HG02973 (cell line): ENCODE measurements at regions not wholly inside any gene's neighbourhood (a gene's known extent, or its start where the extent isn't known, plus 50 kb on each side); places are given as distances from the start of the nearest gene placed in this dataset.
"Not testable (repeated sequence)": the region's sequence is repeated elsewhere in the genome, so short reads cannot be mapped to it uniquely, and the experiment has no call there.

Source experiments
- ATAC-seq: cut with Tn5 transposase; IDR thresholded peaks from one replicate; pipeline ENCODE4 v1.9.1; 2021; ENCODE audit warnings: moderate library complexity; ENCODE audit not compliant: unreplicated experiment

DNA sequence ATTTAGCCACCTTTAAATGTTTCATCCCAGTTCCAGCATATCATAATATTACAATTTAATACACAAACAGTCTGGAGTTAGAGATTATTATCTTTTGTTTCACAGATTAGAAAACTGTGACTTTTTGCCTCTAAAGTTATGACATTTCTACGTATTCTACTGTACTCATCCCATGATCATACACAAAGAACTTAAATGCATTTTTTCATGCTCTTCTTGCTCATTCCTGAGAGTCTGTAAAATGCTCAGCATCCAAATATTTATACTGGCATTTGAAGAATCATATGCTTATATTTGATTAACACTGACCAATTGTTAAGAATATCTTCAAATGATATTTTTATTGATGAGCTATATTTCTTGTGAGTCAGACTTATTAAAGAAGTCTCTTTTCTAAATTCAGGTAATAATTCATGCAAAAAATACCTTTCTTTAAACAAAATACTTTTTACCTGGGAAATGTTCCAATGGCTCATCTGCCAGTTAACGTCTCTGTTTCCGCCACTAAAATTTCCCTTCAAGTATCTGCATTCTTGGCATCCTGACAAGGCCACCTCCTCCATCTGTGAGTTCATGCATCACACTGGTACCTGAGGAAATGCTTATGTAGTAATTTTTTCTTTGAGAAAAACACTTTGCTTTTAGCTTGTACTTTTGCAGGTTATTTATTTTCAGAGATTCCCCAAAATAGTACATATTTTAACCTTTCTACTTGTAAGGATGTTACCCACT, 139.6 kb upstream of the RASA1 start:
- no peak for ATAC-seq

DNA sequence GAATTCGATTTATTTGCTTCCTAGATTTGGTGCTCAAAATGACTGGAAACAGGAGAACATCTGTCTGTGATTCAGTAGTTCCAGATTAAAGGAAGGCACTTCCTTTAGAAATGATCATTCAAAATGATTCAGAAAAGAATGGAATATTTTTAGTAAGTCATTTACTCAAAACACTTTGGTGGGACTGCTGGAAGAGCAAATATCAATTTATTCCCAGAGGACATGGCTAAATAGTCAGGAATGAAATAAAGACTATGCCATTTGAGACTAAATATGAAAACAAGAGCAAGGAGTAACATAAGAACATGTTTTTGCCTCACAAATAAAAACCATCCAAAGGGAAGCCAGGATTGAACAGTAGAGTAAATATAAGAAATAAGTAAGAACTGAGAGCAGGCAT, 138.6 kb upstream of the RASA1 start:
- no peak for ATAC-seq

DNA sequence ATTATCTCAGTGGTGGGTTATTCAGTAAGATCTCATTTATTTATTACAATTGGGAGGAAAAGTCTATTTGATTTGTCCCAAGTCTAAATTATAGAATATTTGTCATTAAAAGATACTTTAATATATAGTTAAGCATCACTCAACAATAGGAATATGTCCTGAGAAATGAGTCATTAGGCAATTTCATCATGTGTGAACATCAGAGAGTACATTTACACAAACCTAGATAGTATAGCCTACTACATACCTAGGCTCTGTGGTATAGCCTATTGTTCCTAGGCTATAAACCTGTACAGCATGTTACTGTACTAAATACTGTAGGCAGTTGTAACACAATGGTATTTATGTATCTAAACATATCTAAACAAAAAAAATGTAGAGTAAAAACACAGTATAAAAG, 135.0 kb upstream of the RASA1 start:
- no peak for ATAC-seq

DNA sequence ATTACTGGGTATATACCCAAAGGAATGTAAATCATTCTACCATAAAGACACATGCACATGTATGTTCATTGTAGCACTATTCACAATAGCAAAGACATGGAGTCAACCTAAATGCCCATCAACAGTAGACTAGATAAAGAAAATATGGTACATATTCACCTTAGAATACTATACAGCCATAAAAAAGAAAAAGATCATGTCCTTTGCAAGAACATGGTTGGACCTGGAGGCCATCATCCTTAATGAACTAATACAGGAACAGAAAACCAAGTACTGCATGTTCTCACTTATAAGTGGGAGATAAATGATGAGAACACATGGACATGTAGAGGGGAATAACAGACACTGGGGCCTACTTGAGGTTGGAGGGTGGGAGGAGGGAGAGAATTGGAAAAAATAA, 133.2 kb upstream of the RASA1 start:
- ATAC-seq: not testable (repeated sequence)

DNA sequence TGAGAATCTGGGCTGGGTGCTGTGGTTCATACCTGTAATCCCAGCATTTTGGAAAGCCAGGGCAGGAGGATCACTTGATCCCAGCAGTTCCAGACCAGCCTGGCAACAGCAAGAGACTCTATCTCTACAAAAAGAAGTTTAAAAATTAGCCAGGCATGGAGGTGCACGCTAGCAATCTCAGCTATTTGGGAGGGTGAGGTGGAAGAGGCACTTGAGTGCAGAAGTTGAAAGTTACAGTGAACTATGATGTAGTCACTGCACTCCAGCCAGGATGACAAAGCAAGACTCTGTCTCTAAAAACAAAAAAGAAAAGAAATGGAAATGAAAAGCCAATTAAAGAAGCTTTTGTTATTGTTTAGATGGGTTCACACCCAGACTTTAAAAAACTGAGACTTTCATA, 131.6 kb upstream of the RASA1 start:
- no peak for ATAC-seq

DNA sequence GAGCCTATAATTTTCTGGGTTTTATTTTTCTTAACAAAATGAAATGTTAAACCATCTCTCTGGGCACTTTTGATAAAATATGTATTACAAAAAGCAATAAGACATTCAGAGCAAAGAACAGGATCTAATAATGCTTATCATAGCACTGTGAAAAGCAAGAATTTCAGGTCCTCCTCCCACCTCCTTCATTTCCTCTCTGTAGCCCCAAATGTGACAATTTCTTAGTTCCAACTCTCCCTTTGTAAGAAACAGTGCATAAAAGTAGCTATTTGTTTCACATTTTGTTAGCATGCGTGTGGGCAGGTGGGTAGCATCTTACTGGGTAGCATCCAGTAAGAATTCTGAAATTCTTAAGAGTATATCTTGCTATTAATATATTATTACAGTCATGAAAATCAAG, 130.9 kb upstream of the RASA1 start:
- ATAC-seq: no peak

DNA sequence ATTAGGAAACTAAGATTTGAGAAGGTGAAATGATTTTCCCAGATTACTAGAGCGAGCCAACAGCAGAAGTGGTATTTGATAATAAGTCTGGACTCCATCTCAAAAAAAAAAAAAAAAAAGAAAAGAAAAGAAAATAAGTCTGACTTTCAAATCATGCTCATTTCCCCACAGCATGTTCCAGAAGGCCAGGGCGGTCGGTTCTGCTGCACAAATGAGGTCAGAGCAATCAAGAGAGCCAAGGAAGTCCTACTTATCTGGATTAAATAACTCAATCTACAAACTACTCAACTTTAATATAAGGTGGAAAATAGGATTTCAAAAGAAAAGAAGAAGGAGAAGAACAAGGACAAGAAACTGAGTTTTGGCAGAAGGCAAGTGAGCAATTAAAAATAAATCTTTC, 130.4 kb upstream of the RASA1 start:
- no peak for ATAC-seq

DNA sequence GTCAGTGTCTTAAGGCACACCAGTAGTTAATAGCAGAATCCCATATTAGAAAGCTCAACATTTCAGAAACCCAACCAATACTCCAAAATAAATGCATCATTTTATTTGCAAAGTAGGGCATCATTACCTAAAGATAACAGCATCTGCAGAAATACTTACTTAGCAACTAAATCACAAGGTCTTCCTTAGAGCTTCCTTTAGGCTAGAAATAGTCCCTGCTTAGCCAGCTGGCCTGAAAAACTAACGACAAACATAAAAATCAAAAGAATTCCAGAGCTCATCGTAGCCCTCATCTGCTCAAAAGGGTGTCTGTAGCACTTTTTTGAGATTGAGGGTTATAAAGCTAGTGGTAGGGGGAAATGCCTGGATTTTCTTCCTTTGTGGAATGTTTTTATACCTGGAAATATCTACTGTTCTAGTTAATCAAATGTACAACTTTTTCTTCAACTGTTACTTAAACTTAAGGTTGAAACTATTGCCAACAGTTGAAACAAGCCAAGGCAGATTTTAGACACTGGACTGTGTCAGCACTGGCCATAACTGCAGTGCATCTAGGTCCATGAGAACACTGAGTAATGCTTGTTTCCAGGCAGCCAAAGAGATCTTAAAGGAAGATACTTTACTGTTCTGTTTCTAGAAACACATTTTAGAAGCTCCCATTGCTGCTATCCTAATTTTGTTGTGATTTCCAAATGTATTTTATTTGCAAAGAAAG, 129.4 kb upstream of the RASA1 start:
- ATAC-seq: no peak

DNA sequence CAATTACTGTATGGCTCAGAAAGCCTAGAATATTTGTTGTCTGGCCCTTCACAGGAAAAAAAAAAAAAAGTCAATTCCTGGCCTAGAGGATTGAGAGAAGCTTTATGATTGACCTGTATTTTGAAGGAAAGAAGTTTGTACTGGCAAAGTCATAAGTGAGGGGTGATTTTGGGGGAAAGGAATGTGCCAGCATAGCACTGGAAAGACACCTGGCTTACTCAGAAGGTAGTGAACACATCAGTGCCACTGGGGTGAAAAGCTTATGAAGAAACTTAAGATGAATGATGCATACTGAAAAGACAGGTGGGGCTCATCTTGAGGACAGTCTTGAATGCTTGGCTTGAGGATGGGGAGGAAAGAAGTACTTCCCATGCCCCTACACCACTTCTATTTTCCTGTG, 127.9 kb upstream of the RASA1 start:
- ATAC-seq: no peak

DNA sequence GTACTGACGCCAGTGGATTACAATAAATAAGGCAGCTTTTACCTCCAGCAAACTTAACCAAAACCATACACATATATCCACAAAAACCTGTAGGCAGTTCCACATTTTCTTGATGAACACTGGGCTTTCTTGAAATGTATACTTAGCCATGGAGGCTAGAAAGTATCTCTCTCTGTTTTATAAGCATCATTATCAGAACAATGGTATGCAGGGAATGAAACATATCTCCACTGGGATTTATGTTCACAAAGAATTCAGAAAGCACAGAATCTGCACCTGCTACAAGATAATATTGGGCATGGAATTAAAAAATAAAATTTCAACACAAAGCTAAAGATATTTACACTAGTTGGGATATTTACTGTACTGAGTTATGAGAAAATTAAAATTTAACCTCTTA, 126.1 kb upstream of the RASA1 start:
- no peak for ATAC-seq

DNA sequence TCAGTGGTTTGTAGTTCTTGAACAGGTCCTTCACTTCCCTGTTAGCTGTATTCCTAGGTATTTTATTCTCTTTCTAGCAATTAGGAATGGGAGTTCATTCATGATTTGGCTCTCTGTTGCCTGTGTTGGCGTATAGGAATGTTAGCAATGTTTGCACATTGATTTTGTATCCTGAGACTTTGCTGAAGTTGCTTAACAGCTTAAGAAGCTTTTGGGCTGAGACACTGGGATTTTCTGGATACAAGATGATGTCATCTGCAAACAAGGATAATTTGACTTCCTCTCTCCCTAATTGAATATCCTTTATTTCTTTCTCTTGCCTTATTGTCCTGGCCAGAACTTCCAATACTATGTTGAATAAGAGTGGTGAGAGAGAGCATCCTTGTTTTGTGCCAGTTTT, 121.8 kb upstream of the RASA1 start:
- ATAC-seq: not testable (repeated sequence)

DNA sequence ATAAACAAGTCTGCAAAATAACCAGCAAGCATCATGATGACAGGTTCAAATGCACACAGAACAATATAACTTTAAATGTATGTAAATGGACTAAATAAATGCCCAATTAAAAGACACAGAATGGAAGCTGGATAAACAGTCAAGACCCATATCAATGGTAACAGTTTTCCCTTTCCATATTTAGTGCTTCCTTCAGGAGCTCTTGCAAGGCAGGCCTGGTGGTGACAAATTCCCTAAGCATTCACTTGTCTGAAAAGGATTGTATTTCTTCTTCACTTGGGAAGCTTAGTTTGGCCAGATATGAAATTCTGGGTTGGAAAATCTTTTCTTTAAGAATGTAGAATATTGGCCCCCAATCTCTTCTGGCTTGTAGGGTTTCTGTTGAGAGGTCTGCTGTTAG, 120.2 kb upstream of the RASA1 start:
- ATAC-seq: no peak

DNA sequence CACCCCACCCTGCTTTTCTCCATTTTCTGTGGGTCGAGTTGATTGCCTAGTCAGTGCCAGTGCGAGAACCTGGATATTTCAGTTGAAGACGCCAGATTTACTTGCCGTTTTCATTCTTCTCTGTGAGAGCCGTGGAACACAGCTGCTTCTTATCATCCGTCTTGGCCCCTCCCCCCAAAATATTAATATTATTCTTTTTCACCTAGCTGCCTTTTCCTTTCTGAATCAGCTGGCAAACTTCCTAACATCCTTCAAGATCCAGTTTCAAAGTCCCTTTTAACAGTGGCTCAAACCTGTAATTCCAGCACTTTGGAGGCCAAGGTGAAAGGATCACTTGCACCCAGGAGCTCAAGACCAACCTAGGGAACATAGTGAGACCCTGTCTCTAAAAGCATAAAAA, 117.1 kb upstream of the RASA1 start:
- ATAC-seq: no peak

DNA sequence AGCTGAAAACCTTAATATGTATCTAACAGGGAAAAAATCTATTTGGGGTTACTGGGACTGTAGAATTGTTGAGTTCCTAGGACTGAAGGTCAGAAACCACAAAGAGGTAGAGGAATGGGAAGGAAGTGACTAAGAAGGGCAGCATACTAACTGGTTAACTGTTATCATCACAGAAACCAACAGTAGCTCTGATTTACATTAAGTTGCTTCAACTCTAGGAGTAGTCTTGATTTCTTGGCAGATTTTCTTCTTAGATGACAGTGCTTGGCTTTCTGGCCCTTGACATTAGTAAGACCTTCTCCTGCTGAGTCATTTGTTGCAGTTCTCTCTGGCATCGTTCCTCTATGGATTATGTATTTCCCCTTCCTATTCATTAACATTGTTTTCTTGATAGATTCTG, 116.1 kb upstream of the RASA1 start:
- ATAC-seq: peak; percentile 83

DNA sequence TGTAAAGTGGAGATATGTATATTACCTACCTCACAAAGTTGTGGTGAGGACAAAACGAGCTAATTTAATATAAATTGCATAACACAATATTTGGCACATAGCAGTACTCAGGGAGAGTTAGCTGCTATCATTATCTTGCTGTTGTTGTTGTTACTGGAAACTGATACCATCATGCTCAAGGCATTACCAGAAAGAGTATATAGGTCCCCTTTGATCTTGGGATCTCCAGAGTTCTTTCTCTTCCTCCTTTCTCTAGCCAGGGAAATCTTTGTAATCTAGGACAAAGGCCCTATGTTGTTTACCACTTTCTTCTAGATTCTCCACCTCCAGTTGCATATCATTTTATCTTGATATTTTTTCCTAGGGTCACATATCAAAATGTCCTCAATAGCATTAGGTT, 114.8 kb upstream of the RASA1 start:
- ATAC-seq: no peak

DNA sequence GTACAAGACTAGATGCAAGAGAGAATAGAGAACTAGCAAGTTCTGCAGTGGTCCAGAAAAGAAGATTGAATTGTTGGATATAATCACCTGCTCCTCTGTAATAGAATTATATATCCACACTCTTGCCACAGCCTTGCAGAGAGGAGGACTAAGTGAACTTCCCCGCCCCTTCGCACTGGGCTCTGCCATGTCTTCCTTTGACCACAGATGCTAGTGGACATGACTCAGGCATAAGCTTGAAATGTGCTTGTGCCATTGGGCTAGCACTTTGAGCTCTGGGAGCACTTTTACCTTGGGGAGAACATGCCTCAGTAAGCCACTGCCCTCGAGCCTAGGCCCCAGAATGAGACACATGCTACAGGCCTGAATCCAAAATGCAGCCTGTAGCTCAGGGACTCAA, 113.5 kb upstream of the RASA1 start:
- ATAC-seq: no peak

DNA sequence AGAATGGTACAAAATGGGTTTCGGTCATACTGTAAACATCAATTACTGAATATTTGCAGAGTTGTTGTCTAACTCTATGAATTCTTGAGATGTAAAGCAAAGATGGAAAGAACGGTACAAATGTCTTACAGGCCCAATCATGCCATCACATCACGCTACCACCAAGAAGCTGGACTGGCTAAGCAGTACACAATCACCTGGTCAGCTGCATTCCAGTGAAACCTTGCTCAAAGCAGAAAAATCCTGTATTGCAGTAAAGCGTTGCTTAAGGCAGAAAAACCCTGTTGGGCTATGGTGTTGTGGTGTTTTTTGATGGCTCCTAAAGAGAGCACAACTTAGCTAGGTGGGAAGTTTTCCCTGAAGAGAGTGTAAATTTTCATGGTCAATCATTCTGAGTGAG, 112.6 kb upstream of the RASA1 start:
- ATAC-seq: no peak

DNA sequence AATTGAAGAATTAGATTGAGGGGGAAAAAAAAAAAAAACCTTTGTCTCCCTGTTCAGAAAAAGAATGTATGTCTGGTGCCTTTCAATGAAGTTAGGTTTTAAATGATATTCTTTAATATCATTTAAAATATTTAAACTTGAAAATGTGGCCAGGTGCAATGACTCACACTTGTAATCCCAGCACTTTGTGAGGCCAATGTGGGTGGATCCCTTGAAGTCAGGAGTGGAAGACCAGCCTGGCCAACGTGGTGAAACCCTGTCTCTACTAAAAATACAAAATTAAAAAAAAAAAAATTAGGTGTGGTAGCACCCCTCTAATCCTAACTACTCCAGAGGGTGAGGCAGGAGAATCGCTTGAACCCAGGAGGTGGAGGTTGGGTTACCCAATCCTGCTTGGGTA, 111.1 kb upstream of the RASA1 start:
- ATAC-seq: no peak

DNA sequence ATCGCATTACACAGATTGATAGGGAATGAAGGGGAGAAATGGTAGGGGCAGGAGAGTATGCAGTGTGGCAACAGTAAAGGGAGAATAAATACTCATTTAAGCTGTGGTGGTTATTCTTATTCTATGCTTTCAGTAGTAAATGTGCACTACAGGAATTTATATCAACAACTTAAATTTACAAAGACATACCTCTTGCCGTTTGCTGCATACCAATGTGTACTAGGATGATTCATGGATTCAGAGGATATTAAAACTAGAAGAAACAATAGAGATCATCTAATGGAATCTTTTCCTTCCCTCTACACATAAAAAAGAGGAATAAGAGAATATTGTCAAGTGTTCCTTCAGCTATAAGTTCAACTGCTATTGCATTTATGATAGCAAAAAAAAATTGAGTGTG, 103.3 kb upstream of the RASA1 start:
- no peak for ATAC-seq

DNA sequence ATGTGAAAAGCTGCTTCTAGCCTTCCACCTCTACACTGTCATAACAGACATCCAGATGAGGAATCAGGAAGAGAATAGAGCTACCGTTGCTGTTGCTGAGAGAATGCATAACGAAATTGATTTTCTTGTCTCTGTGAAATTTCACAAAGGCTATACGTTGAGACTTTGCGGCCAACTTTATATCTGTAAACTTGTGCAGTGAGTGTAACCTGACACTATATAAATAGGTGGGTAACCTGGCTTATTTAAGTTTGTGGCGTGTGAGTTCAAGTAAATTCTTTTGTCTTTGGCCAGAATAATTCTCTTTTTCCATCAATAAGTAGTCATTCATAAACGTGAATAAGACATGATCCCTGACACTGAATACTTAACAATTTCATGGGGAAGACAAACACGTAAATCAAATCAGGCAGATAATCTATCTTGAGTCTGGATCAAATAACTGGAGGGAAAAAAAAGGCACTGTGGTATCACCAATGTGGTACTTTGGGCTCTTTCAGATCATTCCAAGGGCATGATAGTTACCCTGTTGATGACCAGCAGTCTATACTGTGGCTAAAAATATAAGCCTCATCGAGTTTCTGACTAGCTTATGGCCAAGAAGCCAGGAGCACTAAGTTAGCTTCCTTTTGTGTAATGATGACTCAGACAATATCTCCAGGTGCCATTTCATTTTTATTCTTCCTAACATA, 98.2 kb upstream of the RASA1 start:
- ATAC-seq: no peak

DNA sequence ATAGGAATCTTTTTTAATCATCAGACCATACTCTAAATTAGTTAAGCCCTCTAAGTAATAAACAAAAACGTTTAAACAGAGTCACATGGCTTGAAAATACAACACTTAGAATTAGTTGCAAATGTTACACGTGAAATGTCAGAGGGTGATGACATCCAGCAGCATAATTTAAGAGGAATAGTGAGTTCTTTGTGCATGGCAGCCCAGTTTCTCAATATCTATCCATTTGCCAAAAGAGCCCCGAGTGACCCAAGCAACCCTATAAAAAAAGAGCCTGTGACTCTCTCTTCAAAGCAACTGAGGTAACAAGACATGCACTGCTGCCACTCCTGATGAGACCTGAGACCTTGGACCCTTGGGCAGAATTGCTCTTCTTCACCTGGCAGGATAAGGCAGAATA, 96.9 kb upstream of the RASA1 start:
- no peak for ATAC-seq

DNA sequence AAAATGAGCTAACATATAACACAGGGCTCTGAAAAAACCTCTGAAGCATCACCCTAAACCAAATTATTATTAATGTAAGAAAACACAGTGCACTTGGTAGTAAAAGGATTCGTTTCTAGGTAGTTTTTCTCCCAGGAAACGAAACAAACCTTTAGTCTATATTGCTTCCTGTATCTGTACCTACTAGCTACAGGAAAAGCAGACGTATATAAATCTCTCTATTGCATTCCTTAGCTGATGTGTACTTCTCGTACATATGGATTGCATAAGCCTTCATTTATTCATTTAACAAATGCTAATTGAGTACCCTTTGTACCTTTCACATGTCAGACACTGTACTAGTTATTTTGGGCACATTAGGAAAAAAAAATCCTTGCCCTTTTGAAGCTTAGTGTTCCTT, 85.0 kb upstream of the RASA1 start:
- ATAC-seq: no peak
